ENCODE measurements at regions not wholly inside any gene's neighbourhood (a gene's known extent, or its start where the extent isn't known, plus 50 kb on each side); places are given as distances from the start of the nearest gene placed in this dataset.

GRCh38 chr3:8156831-8157230 is 344.8 kb upstream of the LMCD1 start:
- ChIA-PET CTCF (ENCODE audit: unreplicated experiment) (no interaction called here), POLR2A (no interaction called here)
- Histone ChIP-seq H3K4me2 (ENCODE audit: low read length) (no peak overlapping the region), H2AFZ (ENCODE audit: low read length) (no peak overlapping the region), H3K4me1 (ENCODE audit: insufficient read depth, low read length, poor library complexity, severe bottlenecking) (no peaks in the 10 kb centered on the region), H3K27ac (ENCODE audit: low read depth, low read length, poor library complexity, severe bottlenecking) (no peak overlapping the region), H3K4me3 (ENCODE audit: low read depth, low read length, poor library complexity, severe bottlenecking) (no peak overlapping the region), H4K20me1 (ENCODE audit: insufficient read depth, low read length) (no peaks in the 10 kb centered on the region), H3K9me2 (ENCODE audit: insufficient read depth, low read length) (no peaks in the 10 kb centered on the region), H3K79me2 (ENCODE audit: insufficient read depth, low read depth, low read length) (no peaks in the 10 kb centered on the region), H3K9me3 (ENCODE audit: low read length) (no peaks in the 10 kb centered on the region), H3K36me3 (ENCODE audit: insufficient read depth, low read length) (no peaks in the 10 kb centered on the region)
- BruUV-seq (replicated peaks), result no TSS peak
- intact Hi-C loops (cut with micrococcal nuclease; ENCODE audit: unreplicated experiment), result no loop called here
- DNase-seq (ENCODE audit: low spot score), result no peak
- TF ChIP-seq EZH2phosphoT487 (IDR thresholded peaks at IDR 0.05; ENCODE audit: borderline replicate concordance, low read depth, low read length), result no peak
- no peak for TF ChIP-seq CTCF (conservative IDR thresholded peaks at IDR 0.05; ENCODE audit: low read length)

GRCh38 chr3:8157640-8158039 is 344.0 kb upstream of the LMCD1 start:
- no peaks in the 10 kb centered on the region for H3K9me2 ChIP-seq (ENCODE audit: insufficient read depth, low read length)
- no peaks in the 10 kb centered on the region for H4K20me1 ChIP-seq (ENCODE audit: insufficient read depth, low read length)
- no TSS peak for BruUV-seq (replicated peaks)
- POLR2A ChIA-PET, result interaction anchor here (0.6 kb wide), 3 partner anchors 65 to 171 kb away, joined by 3 to 4 read pairs (median 4); no protein-coding TSS in a partner anchor
- no peak overlapping the region for H3K4me3 ChIP-seq (ENCODE audit: low read depth, low read length, poor library complexity, severe bottlenecking)
- DNase-seq (ENCODE audit: low spot score), result no peak
- H3K79me2 ChIP-seq (ENCODE audit: insufficient read depth, low read depth, low read length), result no peaks in the 10 kb centered on the region
- H3K36me3 ChIP-seq (ENCODE audit: insufficient read depth, low read length), result no peaks in the 10 kb centered on the region
- H3K4me2 ChIP-seq (ENCODE audit: low read length), result no peak overlapping the region
- H3K4me1 ChIP-seq (ENCODE audit: insufficient read depth, low read length, poor library complexity, severe bottlenecking), result no peaks in the 10 kb centered on the region
- H3K9me3 ChIP-seq (ENCODE audit: low read length), result no peaks in the 10 kb centered on the region
- CTCF ChIA-PET (ENCODE audit: unreplicated experiment), result interaction anchor here (0.6 kb wide), 1 partner anchor 1983 kb away, joined by 3 read pairs; no protein-coding TSS in a partner anchor
- intact Hi-C loops (cut with micrococcal nuclease; ENCODE audit: unreplicated experiment), result no loop called here
- no peak overlapping the region for H3K27ac ChIP-seq (ENCODE audit: low read depth, low read length, poor library complexity, severe bottlenecking)
- no peak overlapping the region for H2AFZ ChIP-seq (ENCODE audit: low read length)
- TF ChIP-seq CTCF (conservative IDR thresholded peaks at IDR 0.05; ENCODE audit: low read length) (no peak), EZH2phosphoT487 (IDR thresholded peaks at IDR 0.05; ENCODE audit: borderline replicate concordance, low read depth, low read length) (no peak)

- Histone ChIP-seq H3K9me3 (ENCODE audit: low read length) (no peaks in the 10 kb centered on the region), H3K36me3 (ENCODE audit: insufficient read depth, low read length) (no peaks in the 10 kb centered on the region), H2AFZ (ENCODE audit: low read length) (no peak overlapping the region), H3K4me1 (ENCODE audit: insufficient read depth, low read length, poor library complexity, severe bottlenecking) (no peaks in the 10 kb centered on the region), H3K4me3 (ENCODE audit: low read depth, low read length, poor library complexity, severe bottlenecking) (no peak overlapping the region), H3K27ac (ENCODE audit: low read depth, low read length, poor library complexity, severe bottlenecking) (no peak overlapping the region), H3K9me2 (ENCODE audit: insufficient read depth, low read length) (no peaks in the 10 kb centered on the region), H3K4me2 (ENCODE audit: low read length) (no peak overlapping the region), H4K20me1 (ENCODE audit: insufficient read depth, low read length) (no peaks in the 10 kb centered on the region), H3K79me2 (ENCODE audit: insufficient read depth, low read depth, low read length) (no peaks in the 10 kb centered on the region)
- BruUV-seq (replicated peaks), result no TSS peak
- intact Hi-C loops (cut with micrococcal nuclease; ENCODE audit: unreplicated experiment), result no loop called here
- TF ChIP-seq CTCF (conservative IDR thresholded peaks at IDR 0.05; ENCODE audit: low read length) (no peak), EZH2phosphoT487 (IDR thresholded peaks at IDR 0.05; ENCODE audit: borderline replicate concordance, low read depth, low read length) (no peak)
- POLR2A ChIA-PET, result no interaction called here
- CTCF ChIA-PET (ENCODE audit: unreplicated experiment), result no interaction called here
- no peak for DNase-seq (ENCODE audit: low spot score)
These were observed 337.5 kb upstream of the LMCD1 start for GRCh38 chr3:8164145-8164544.

Measured in OCI-LY7 (cell line).